Activated gamma-delta T cell (primary cell): ENCODE measurements at regions not wholly inside any gene's neighbourhood (a gene's known extent, or its start where the extent isn't known, plus 50 kb on each side); places are given as distances from the start of the nearest gene placed in this dataset.
"Not testable (repeated sequence)": the region's sequence is repeated elsewhere in the genome, so short reads cannot be mapped to it uniquely, and the experiment has no call there.

Experiments
- DNase-seq: peaks from one replicate; lab custom pipeline; 2025; lab: John Stamatoyannopoulos, UW

GRCh38 chr3:40901298-40901697 is 298.0 kb upstream of the CTNNB1 start:
- no peak for DNase-seq

- no peak for DNase-seq
Observed at GRCh38 chr3:40901796-40902195, 297.5 kb upstream of the CTNNB1 start.

DNA sequence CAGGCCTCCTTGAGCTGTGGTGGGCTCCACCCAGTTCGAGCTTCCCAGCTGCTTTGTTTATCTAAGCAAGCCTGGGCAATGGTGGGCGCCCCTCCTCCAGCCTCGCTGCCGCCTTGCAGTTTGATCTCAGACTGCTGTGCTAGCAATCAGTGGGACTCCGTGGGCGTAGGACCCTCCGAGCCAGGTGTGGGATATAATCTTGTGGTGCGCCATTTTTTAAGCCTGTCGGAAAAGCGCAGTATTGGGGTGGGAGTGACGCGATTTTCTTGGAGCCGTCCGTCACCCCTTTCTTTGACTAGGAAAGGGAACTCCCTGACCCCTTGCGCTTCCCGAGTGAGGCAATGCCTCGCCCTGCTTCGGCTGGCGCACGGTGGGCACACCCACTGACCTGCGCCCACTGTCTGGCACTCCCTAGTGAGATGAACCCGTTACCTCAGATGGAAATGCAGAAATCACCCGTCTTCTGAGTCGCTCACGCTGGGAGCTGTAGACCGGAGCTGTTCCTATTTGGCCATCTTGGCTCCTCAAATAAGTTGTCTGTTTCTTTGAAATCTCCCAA is 291.3 kb upstream of the CTNNB1 start:
- not testable (repeated sequence) for DNase-seq

DNA sequence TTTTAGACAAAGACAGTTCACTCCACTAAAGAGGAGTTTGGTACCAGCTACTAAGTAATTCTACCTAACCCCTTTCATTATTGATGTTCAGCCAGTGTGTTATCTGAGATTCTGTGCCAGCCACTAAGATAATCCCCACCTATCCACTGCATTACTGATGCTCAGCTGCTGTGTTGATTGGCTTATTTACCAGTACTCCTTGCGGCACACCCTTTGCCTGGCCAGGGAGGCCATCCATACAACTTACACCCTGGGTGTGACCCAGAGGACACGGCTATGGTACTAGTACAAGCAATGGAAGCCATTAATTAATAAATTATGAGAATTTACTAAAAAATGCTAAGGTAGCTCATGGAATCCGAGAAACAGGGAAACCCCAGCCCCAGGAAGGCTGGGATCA is 290.7 kb upstream of the CTNNB1 start:
- no peak for DNase-seq

- DNase-seq = no peak
Observed at GRCh38 chr3:40911264-40911663, 288.0 kb upstream of the CTNNB1 start.

- no peak for DNase-seq
Observed at GRCh38 chr3:40911928-40912327, 287.4 kb upstream of the CTNNB1 start.

DNA sequence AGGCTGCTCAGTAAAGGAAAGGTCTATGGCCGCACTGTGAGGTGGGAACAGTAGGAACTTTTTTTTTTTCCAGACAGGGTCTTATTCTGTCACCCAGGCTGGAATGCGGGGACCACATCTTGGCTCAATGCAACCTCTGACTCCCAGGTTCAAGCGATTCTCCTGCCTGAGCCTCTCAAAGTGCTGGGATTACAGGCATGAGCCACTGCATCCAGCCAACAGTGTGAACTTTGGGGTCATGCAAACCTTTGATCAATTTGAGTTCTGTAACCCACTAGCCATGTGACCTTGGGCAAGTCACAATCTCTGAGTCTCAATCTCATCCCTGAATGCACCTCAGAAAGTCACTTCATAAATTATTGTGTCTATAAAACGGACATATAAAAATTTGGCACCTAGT is 286.8 kb upstream of the CTNNB1 start:
- DNase-seq = no peak

DNA sequence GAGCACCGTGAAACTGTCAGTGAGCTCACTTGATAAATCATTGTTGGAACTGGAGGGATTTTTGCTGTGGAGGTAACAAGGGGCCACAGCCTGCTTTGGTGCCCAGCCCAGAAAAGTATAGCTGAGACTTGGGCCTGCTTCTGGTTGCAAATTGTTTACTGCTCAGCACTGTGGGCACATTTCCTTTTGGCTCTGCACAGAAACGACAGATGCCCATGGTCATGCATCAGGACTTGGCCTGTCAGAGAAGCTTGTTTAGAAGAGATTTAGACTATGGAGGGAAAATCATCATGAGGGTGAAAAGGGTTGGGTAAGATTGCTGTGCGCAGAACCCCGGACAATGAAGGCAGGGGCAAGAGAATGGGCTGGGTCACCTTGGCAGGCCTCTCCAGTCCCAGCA is 286.1 kb upstream of the CTNNB1 start:
- DNase-seq = no peak

- no peak for DNase-seq
Observed at GRCh38 chr3:40913641-40914040, 285.7 kb upstream of the CTNNB1 start.

GRCh38 chr3:40914475-40914874 is 284.8 kb upstream of the CTNNB1 start:
- no peak for DNase-seq

DNA sequence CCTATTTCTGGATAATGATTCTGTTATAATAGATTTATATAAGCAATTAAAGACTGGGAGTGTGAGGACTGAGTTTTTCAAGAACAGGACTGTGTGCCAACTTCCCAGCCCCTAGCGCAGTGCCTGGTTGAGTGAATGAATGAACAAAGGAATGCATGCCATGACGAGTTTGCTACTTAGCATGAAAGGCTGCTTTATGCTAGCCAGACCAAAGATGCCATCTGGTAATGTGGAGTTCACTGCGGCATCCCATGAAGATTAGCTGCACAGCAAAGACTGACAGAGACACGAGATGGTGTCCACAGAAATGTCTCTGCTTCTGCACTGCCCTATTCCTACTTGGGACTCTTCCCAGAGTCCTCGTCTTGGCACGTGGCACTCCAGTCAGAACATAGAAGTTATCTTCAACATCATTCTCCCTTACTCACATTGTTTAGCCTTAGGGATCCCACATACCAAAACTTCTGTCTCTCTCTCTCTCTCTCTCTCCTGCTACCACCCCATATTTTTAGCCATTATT is 283.9 kb upstream of the CTNNB1 start:
- no peak for DNase-seq

DNA sequence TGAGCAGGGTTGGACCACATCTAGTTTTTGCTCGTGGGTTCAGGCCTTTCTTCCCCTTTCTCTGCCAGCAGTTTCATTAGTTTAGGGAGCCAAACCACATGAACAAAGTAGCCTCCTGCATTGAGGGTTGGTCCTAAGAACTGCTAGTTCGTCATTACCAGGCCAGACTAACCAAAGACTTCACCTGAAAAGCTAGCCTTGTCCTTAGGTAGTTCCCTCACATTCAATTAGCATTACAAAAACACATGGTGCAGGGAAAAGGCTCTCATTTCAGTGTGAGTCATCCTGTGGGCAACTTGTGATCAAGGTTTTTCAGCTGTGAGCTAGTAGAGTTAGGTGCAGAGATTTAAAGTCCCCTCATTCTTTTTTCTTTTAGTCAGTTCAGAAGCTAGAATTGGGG is 279.3 kb upstream of the CTNNB1 start:
- no peak for DNase-seq

- DNase-seq = no peak
Observed at GRCh38 chr3:40921251-40921650, 278.1 kb upstream of the CTNNB1 start.

- no peak for DNase-seq
Observed at GRCh38 chr3:40923143-40923542, 276.2 kb upstream of the CTNNB1 start.

DNA sequence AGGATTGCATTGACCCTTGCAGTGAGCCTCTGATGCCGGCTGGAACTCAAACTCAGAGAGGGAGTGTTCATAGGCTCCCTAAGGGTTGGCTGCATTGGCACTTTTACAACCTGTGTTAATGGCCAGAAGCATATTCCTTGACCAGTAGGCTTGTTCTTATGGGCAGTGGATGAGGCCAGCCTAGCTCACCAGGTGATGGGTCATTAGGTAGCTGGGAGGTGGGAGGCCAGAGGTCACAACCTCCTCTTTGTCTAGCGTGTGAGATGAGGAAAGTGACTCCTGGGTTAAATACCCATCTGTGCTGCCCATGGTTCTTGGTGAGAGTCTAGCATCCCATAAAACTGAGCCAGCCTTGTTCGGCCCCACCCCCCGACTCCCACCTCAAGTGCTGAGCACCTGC is 275.7 kb upstream of the CTNNB1 start:
- DNase-seq = no peak

DNA sequence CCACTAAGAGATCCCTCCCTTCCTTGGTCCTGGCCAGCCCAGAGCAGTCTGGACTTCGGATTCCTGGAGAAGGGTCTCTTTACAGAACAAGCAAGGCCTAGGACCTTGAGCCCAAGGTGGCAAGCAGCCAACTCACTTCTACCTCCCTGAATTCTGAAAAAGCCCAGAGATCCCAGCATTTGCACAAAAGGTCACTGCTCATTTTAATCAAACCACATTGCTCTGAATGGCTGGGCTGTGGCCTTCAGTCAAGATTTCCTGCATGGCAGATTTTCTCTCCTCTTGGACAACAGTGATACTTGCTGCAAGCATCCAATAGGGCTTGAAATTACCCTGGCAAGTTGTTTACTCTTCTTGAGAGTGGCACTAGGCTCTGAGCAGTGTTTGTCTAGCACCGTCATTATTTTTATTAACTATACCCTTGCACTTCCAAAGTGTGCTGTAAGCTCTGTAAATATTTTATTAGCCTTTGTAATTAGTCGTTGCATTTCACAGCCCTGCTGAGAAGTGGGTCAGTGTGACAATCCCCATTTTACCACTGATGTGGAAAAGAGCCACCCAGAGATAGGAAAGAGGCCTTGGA is 274.7 kb upstream of the CTNNB1 start:
- DNase-seq = no peak

DNA sequence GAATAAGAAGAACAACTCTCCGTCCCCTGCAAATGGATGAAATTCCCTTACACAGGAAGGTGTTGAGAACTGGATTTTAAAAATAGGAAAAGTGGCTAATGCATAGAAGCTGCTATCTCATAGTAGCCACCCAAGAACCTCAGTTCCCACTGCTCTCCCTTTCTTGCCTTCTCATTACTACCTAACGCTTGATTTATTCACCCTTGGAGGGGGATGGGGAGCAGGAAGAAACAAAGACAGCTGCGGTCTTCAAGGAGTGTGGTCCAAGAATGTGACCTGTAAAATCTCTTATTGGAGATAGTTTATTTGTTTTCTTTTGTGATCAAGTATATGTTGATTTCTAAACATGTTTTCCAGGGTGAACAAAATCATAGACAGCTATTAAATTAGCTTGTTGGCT is 274.1 kb upstream of the CTNNB1 start:
- no peak for DNase-seq

DNA sequence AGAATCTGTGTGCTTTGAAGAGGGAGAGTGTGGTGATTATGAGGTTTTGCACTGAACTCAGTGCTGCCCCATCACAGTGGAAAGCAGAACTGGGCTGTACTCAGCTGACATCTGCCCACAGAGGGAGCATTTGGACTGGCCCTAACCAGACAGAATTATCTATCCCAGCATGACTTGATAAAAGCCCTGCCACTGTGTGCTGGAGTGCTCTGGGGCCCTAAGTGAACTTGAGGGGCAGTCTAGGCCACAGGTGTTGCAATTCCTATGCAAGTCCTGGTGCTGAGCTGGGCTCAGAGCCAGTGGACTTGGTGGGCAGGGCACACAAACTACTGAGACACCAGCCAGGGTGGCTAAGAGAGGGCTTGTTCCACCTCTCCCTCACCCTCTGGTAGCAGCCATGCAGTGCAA is 269.2 kb upstream of the CTNNB1 start:
- no peak for DNase-seq

GRCh38 chr3:40930756-40931155 is 268.5 kb upstream of the CTNNB1 start:
- no peak for DNase-seq

DNA sequence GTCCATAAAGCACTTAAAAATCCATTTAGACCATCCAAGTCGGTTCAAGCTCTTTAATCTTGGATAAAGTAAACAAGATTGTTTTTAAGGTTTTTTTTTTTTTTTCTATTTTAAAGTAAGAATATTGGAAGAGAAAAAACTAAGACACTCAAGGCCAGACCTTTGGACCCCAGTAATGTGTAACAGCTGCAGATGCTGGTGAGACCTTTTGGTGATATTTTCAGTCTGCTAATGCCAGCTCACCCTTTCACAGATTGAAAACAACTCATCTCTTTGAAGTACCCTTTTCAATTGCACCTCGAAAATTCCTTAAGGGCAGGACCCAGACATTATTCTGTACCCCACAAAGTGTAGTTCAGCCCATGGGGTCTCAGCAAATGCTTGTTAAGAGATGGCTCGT is 260.7 kb upstream of the CTNNB1 start:
- no peak for DNase-seq

DNA sequence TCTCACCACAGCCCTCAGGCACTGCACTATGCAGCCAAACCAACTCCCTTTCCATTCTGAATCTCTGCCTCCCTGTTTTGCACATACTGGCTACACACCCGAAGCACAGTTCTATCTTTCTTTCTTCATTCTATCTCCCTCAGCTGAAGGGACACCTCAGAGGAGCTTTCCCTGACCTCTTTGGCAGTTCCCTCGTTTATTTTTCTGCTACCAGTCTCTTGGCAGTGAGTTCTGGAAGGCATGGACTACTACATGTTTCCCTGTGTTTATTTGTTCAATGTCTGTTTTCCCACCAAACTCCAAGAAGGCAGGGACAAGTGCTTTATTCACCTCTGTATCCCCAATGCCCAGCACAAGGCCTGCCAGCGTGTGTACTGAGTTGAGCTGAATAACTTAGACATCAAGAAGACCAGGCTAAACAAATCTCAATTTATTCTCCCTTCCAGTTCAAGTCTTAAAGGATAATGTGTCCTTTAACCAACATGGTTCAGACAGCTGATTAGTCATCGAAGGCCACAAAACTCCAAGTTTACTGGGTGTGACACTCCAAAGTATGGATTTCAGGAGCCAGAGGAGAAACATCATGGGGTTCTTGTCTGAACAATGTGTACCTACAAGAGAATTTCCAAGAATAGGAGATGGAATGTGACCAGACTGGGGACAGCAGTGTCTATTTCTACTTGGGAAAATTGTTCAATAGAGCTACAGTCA is 260.1 kb upstream of the CTNNB1 start:
- no peak for DNase-seq

GRCh38 chr3:40939741-40940130 is 259.6 kb upstream of the CTNNB1 start:
- DNase-seq = no peak

GRCh38 chr3:40940651-40941050 is 258.7 kb upstream of the CTNNB1 start:
- DNase-seq = no peak

DNA sequence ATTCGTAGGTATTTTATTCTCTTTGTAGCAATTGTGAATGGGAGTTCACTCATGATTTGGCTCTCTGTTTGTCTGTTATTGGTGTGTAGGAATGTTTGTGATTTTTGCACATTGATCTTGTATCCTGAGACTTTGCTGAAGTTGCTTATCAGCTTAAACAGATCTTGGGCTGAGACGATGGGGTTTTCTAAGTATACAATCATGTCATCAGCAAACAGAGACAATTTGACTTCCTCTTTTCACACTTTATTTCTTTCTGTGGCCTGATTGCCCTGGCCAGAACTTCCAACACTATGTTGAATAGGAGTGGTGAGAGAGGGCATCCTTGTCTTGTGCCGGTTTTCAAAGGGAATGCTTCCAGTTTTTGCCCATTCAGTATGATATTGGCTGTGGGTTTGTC is 252.3 kb upstream of the CTNNB1 start:
- not testable (repeated sequence) for DNase-seq
